Activated naive CD4-positive, alpha-beta T cell treated with anti-CD3 and anti-CD28 coated beads, Interleukin-2, amount 10 ng/mL, durations not matched to agents 7 days and 5 days (primary cell): ENCODE measurements at regions not wholly inside any gene's neighbourhood (a gene's known extent, or its start where the extent isn't known, plus 50 kb on each side); places are given as distances from the start of the nearest gene placed in this dataset.

Experiments used
- CTCF ChIA-PET: fragments of 350-600 bp; sonication (Branson Sonifier 250); formaldehyde crosslinking; loops from one replicate; lab custom pipeline; 2021; ENCODE audit warnings: antibody characterized with exemption; lab: Charles Lee
- DNase-seq: peaks from one replicate; pipeline ENCODE4 v3.0.0-alpha.2; 2020
- H3K27ac Mint-ChIP-seq: one replicate; pipeline ENCODE4 v1.8.0; 2021; ENCODE audit warnings: mild to moderate bottlenecking, moderate library complexity, mixed read lengths
- H3K27me3 Mint-ChIP-seq: one replicate; pipeline ENCODE4 v1.8.0; 2021; ENCODE audit warnings: mild to moderate bottlenecking, mixed read lengths
- H3K36me3 Mint-ChIP-seq: one replicate; pipeline ENCODE4 v1.8.0; 2021; ENCODE audit warnings: mixed read lengths
- H3K4me1 Mint-ChIP-seq: one replicate; pipeline ENCODE4 v1.8.0; 2021; ENCODE audit warnings: mixed read lengths
- H3K4me3 Mint-ChIP-seq: one replicate; pipeline ENCODE4 v1.8.0; 2021; ENCODE audit warnings: mild to moderate bottlenecking, moderate library complexity, mixed read lengths
- H3K9me3 Mint-ChIP-seq: one replicate; pipeline ENCODE4 v1.8.0; 2021; ENCODE audit warnings: mixed read lengths

DNA sequence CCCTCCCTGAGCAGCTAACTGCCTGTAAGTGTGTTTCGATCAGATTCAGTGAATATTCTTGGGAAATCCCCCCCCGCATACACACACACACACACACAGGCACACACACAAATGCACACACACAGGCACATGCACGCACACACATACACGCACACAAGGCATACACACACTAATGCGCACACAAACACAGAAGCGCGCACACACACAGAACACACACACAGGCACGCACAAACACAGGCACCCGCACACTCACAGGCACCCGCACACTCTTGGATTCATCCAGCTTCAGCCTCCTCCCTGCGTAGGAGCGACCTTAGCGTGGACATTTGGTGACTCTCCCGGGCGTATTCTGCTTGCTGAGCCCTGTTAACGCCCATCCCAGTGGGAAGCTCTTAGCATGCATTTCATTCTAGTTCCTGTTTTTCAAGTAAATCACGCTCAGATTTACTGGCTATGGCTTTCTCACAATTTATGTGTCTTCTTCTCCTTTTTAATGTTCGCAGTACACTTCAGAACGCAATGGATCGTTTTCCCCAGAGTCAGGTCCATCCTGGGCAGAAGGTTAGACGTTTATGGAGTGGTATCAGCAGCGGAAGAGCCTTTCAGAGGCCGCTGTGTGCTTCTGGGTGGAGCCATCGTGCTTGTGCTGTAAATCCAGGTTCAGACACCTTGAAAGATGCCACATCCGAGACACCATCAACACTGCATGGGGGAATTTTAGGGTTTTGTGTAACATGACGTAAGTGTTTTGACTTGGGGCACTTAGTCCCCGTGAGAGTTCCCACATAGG, 656.6 kb downstream of the GALR1 start:
- CTCF ChIA-PET = no interaction called here
- no peak for DNase-seq
- H3K36me3 Mint-ChIP-seq = no peaks in the 10 kb centered on the region
- no peak overlapping the region for H3K4me3 Mint-ChIP-seq
- no peak overlapping the region for H3K27ac Mint-ChIP-seq
- no peaks in the 10 kb centered on the region for H3K9me3 Mint-ChIP-seq
- no peaks in the 10 kb centered on the region for H3K4me1 Mint-ChIP-seq
- H3K27me3 Mint-ChIP-seq = no peaks in the 10 kb centered on the region

DNA sequence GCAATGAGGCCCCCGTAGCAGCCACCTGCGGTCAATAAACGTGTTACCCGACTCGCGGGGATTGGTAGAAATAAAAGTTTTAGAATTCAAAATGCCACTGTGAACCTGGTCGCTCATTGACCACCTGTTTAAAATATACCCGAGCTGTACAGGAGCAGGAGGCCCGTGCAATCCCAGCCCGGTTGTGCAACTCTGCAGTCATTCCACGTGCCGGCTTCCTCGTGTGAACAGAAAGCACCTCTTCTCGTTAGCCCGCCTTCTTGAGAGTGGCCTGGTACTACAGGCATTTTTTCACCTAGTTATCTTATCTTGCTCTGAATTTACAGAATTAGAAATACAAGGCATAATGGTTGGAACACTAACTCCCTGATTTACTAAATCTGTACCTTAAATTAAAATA, 660.7 kb downstream of the GALR1 start:
- H3K4me3 Mint-ChIP-seq = no peak overlapping the region
- H3K27ac Mint-ChIP-seq = no peak overlapping the region
- no peaks in the 10 kb centered on the region for H3K9me3 Mint-ChIP-seq
- CTCF ChIA-PET = no interaction called here
- no peaks in the 10 kb centered on the region for H3K27me3 Mint-ChIP-seq
- DNase-seq = no peak
- no peaks in the 10 kb centered on the region for H3K4me1 Mint-ChIP-seq
- no peaks in the 10 kb centered on the region for H3K36me3 Mint-ChIP-seq

GRCh38 chr18:77911971-77912605, 662.4 kb downstream of the GALR1 start:
- Mint-ChIP-seq H3K9me3 (no peaks in the 10 kb centered on the region), H3K4me3 (no peak overlapping the region), H3K27ac (no peak overlapping the region), H3K36me3 (no peaks in the 10 kb centered on the region), H3K27me3 (no peaks in the 10 kb centered on the region), H3K4me1 (no peaks in the 10 kb centered on the region)
- DNase-seq = no peak
- CTCF ChIA-PET = no interaction called here

DNA sequence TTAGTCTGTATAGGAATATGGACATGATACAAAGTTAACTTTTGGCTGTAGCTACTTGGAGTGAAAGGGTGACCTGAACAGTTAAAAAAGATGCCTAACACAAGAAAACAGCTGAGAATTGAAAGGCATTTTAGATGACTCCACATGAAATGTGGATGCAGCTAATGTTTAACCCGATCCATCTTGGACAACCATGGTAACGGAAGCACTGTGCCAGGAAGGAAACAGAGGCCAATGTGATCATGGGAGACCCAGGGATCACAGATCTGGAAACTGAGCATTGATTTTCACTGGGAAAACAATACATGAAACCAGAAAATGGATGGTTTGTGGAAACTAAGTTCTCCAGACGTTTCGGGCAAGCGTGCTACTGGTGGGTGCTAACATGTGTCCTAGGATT, 669.1 kb downstream of the GALR1 start:
- no peak overlapping the region for H3K27ac Mint-ChIP-seq
- H3K4me3 Mint-ChIP-seq = no peak overlapping the region
- no peak for DNase-seq
- CTCF ChIA-PET = no interaction called here
- no peaks in the 10 kb centered on the region for H3K36me3 Mint-ChIP-seq
- H3K4me1 Mint-ChIP-seq = no peaks in the 10 kb centered on the region
- H3K9me3 Mint-ChIP-seq = no peaks in the 10 kb centered on the region
- peaks cover 3% of the 10 kb centered on the region for H3K27me3 Mint-ChIP-seq

GRCh38 chr18:77919923-77920322, 670.3 kb downstream of the GALR1 start:
- H3K9me3 Mint-ChIP-seq = no peaks in the 10 kb centered on the region
- H3K4me3 Mint-ChIP-seq = no peak overlapping the region
- no peaks in the 10 kb centered on the region for H3K4me1 Mint-ChIP-seq
- no peak overlapping the region for H3K27ac Mint-ChIP-seq
- no peaks in the 10 kb centered on the region for H3K36me3 Mint-ChIP-seq
- no peak for DNase-seq
- peaks cover 7% of the 10 kb centered on the region for H3K27me3 Mint-ChIP-seq
- CTCF ChIA-PET = no interaction called here

DNA sequence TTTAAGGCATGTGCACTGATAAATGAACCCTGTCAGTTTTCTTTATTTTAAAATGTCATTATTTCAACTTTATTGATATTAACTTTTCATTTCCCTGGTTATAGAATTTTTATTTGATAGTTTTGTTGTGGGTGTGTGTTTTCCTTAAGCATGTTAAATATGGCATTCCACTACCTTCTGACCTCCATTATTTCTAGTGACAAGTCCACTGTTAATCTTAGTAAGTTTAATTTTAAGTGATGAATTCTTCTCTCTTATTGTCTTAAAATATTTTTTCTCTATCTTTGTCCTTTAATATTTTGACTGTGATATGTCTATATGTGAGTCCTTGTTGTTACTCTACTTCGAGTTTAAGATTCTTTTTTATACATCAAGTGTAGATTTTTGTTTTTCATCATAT, 685.7 kb downstream of the GALR1 start:
- H3K27ac Mint-ChIP-seq = no peak overlapping the region
- no peaks in the 10 kb centered on the region for H3K9me3 Mint-ChIP-seq
- no peaks in the 10 kb centered on the region for H3K27me3 Mint-ChIP-seq
- no peak for DNase-seq
- H3K4me1 Mint-ChIP-seq = no peaks in the 10 kb centered on the region
- H3K4me3 Mint-ChIP-seq = no peak overlapping the region
- no peaks in the 10 kb centered on the region for H3K36me3 Mint-ChIP-seq
- CTCF ChIA-PET = no interaction called here

- Mint-ChIP-seq H3K4me3 (no peak overlapping the region), H3K9me3 (no peaks in the 10 kb centered on the region), H3K27me3 (no peaks in the 10 kb centered on the region), H3K27ac (no peak overlapping the region), H3K4me1 (no peaks in the 10 kb centered on the region), H3K36me3 (no peaks in the 10 kb centered on the region)
- DNase-seq = no peak
- CTCF ChIA-PET = no interaction called here
These were observed 690.9 kb downstream of the GALR1 start for GRCh38 chr18:77940566-77940965.

DNA sequence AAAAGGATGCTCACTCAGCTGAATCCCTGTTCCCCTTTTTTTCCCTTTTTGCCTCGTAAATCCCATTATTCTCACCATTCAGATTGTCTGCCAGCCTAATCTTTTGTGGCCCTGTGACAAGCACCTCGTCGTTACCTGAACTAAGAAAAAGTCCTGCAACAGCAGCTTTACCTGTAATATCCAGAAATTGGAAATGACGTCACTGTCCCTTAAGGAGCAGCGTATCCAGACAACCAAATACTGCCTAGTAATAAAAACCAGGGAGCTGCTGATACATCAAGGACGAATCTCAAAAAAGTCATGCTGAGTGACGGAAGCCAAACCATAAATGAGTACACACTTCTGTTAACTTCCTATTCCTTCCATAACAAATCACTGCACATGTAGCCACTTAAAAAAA, 694.9 kb downstream of the GALR1 start:
- no peaks in the 10 kb centered on the region for H3K4me1 Mint-ChIP-seq
- CTCF ChIA-PET = no interaction called here
- H3K36me3 Mint-ChIP-seq = no peaks in the 10 kb centered on the region

GRCh38 chr18:77948567-77948966, 698.9 kb downstream of the GALR1 start:
- CTCF ChIA-PET = interaction anchor here (0.5 kb wide), 1 partner anchor 1026 kb away, joined by 5 read pairs; no protein-coding TSS in a partner anchor
- peaks cover 5% of the 10 kb centered on the region for H3K9me3 Mint-ChIP-seq
- no peak for DNase-seq
- no peaks in the 10 kb centered on the region for H3K36me3 Mint-ChIP-seq
- H3K4me1 Mint-ChIP-seq = no peaks in the 10 kb centered on the region
- H3K27me3 Mint-ChIP-seq = no peaks in the 10 kb centered on the region
- no peak overlapping the region for H3K27ac Mint-ChIP-seq
- no peak overlapping the region for H3K4me3 Mint-ChIP-seq

More for the DNA sequence above, 694.9 kb downstream of the GALR1 start:
- Mint-ChIP-seq H3K9me3 (no peaks in the 10 kb centered on the region), H3K4me3 (no peak overlapping the region), H3K27me3 (no peaks in the 10 kb centered on the region), H3K27ac (no peak overlapping the region)
- DNase-seq = no peak

- no peak for DNase-seq
- Mint-ChIP-seq H3K4me1 (no peaks in the 10 kb centered on the region), H3K27me3 (no peaks in the 10 kb centered on the region), H3K4me3 (no peak overlapping the region), H3K27ac (no peak overlapping the region), H3K9me3 (peaks cover 6% of the 10 kb centered on the region), H3K36me3 (no peaks in the 10 kb centered on the region)
- CTCF ChIA-PET = no interaction called here
These were observed 699.8 kb downstream of the GALR1 start for GRCh38 chr18:77949355-77949973.

DNA sequence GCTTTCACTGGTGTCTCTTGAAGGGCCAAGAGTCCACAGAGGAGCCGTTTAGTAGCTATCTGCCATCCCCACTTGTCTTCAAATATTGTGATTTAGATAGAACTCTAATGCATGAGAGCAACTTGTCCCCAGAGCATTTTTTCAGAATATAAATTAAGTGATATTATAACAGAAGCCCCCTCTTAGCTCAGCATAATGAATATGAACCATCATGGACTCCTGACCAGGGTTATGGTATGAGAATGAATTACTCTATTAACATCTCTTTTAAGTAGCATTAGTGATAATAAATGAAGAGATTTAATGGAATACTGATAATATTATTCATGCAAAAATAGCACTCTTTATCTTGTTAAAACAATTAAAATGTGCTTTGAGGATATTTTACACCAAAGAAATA, 709.6 kb downstream of the GALR1 start:
- Mint-ChIP-seq H3K4me1 (no peaks in the 10 kb centered on the region), H3K36me3 (no peaks in the 10 kb centered on the region), H3K9me3 (peaks cover 15% of the 10 kb centered on the region), H3K27me3 (no peaks in the 10 kb centered on the region), H3K27ac (no peak overlapping the region), H3K4me3 (no peak overlapping the region)
- DNase-seq = no peak
- CTCF ChIA-PET = interaction anchor here (0.6 kb wide), 1 partner anchor 363 kb away, joined by 3 read pairs; no protein-coding TSS in a partner anchor

- DNase-seq = no peak
- Mint-ChIP-seq H3K9me3 (peaks cover 15% of the 10 kb centered on the region), H3K36me3 (no peaks in the 10 kb centered on the region), H3K4me3 (no peak overlapping the region), H3K27me3 (no peaks in the 10 kb centered on the region), H3K27ac (no peak overlapping the region), H3K4me1 (no peaks in the 10 kb centered on the region)
- CTCF ChIA-PET = no interaction called here
These were observed 711.3 kb downstream of the GALR1 start for GRCh38 chr18:77960791-77961410.

DNA sequence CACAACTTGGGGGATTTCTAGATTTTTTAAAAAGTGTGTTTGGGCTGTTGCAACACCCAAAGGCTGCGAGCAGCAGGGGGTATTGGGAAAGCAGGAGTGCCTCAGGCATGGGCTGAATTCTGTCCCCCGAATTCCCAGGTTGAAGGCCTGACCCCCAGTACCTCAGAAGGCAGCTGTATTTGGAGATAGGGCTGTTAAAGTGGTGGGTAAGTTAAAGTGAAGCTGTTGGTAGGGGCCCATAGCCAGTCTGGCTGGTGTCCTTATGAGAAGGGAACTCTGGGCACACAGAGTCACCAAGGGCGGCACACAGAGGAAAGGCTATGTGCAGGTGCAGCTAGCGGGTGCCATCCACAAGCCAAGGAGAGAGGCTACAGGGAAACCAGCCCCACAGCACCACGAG, 717.4 kb downstream of the GALR1 start:
- no peak overlapping the region for H3K4me3 Mint-ChIP-seq
- no peak overlapping the region for H3K27ac Mint-ChIP-seq
- H3K27me3 Mint-ChIP-seq = no peaks in the 10 kb centered on the region
- no peaks in the 10 kb centered on the region for H3K36me3 Mint-ChIP-seq
- no peaks in the 10 kb centered on the region for H3K4me1 Mint-ChIP-seq
- H3K9me3 Mint-ChIP-seq = no peaks in the 10 kb centered on the region
- DNase-seq = no peak
- CTCF ChIA-PET = no interaction called here

GRCh38 chr18:77967791-77968190, 718.1 kb downstream of the GALR1 start:
- no peak overlapping the region for H3K27ac Mint-ChIP-seq

More at GRCh38 chr18:77967791-77968190, 718.1 kb downstream of the GALR1 start:
- no peak overlapping the region for H3K4me3 Mint-ChIP-seq
- H3K36me3 Mint-ChIP-seq = no peaks in the 10 kb centered on the region
- DNase-seq = no peak
- no peaks in the 10 kb centered on the region for H3K27me3 Mint-ChIP-seq
- no peaks in the 10 kb centered on the region for H3K9me3 Mint-ChIP-seq
- CTCF ChIA-PET = no interaction called here
- H3K4me1 Mint-ChIP-seq = no peaks in the 10 kb centered on the region
